Nephron (organoid): ENCODE measurements at regions not wholly inside any gene's neighbourhood (a gene's known extent, or its start where the extent isn't known, plus 50 kb on each side); places are given as distances from the start of the nearest gene placed in this dataset.

ENCODE experiments used
- H3K27ac Mint-ChIP-seq, 3 experiments: 2 replicates each; pipeline ENCODE4 v1.8.0; 2020; ENCODE audit warnings: mixed read lengths in 3 of 3, mild to moderate bottlenecking in 2 of 3, moderate library complexity in 1 of 3
- H3K27me3 Mint-ChIP-seq: 2 replicates; pipeline ENCODE4 v1.8.0; 2021; ENCODE audit warnings: low read depth, mild to moderate bottlenecking, moderate library complexity, mixed read lengths
- H3K36me3 Mint-ChIP-seq: 2 replicates; pipeline ENCODE4 v1.8.0; 2020; ENCODE audit warnings: low read depth, mixed read lengths
- H3K4me1 Mint-ChIP-seq: 2 replicates; pipeline ENCODE4 v1.8.0; 2020; ENCODE audit warnings: mixed read lengths
- H3K4me3 Mint-ChIP-seq, 3 experiments: 2 replicates each; pipeline ENCODE4 v1.8.0; 2020; ENCODE audit warnings: mild to moderate bottlenecking in 3 of 3, mixed read lengths in 3 of 3, moderate library complexity in 2 of 3
- H3K9me3 Mint-ChIP-seq: 2 replicates; pipeline ENCODE4 v1.8.0; 2020; ENCODE audit warnings: mixed read lengths
- TF ChIP-seq, protein P1 (sequence below), 3 experiments: fragments of 200-600 bp; sonication (generic); IDR thresholded peaks; one replicate each; pipeline ENCODE4 v1.5.0; 2021; ENCODE audit warnings: antibody characterized with exemption in 3 of 3; ENCODE audit not compliant: unreplicated experiment in 3 of 3

DNA sequence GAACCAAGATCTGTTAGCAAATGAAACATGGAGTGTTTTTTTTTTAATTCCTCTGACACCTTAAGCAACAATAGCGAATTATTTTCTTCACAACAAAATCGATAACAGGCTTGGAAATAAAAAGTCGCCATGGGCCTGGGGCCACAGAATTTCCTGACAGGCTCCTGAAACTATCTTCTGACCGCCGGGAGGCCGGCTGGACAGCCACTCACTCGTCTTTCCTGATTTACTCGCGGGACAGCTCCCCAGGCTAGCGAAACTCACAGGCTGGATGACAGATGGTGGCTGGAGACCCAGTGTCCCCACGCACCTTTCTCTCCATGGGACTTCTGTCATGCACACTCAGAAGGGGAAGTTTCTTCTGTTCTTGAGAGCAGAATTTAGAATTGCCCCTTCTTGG, 143.3 kb upstream of the IRX2 start:
- H3K27ac Mint-ChIP-seq = no peak overlapping the region
- H3K9me3 Mint-ChIP-seq = no peaks in the 10 kb centered on the region
- H3K27me3 Mint-ChIP-seq = peaks cover 18% of the 10 kb centered on the region
- H3K36me3 Mint-ChIP-seq = no peaks in the 10 kb centered on the region
- no peak overlapping the region for H3K4me3 Mint-ChIP-seq
- peaks cover 4% of the 10 kb centered on the region for H3K4me1 Mint-ChIP-seq
- TF ChIP-seq, protein P1, sequence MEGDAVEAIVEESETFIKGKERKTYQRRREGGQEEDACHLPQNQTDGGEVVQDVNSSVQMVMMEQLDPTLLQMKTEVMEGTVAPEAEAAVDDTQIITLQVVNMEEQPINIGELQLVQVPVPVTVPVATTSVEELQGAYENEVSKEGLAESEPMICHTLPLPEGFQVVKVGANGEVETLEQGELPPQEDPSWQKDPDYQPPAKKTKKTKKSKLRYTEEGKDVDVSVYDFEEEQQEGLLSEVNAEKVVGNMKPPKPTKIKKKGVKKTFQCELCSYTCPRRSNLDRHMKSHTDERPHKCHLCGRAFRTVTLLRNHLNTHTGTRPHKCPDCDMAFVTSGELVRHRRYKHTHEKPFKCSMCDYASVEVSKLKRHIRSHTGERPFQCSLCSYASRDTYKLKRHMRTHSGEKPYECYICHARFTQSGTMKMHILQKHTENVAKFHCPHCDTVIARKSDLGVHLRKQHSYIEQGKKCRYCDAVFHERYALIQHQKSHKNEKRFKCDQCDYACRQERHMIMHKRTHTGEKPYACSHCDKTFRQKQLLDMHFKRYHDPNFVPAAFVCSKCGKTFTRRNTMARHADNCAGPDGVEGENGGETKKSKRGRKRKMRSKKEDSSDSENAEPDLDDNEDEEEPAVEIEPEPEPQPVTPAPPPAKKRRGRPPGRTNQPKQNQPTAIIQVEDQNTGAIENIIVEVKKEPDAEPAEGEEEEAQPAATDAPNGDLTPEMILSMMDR (IDR thresholded peaks at IDR 0.05; ENCODE audit: unreplicated experiment in 3 of 3) = no peak

DNA sequence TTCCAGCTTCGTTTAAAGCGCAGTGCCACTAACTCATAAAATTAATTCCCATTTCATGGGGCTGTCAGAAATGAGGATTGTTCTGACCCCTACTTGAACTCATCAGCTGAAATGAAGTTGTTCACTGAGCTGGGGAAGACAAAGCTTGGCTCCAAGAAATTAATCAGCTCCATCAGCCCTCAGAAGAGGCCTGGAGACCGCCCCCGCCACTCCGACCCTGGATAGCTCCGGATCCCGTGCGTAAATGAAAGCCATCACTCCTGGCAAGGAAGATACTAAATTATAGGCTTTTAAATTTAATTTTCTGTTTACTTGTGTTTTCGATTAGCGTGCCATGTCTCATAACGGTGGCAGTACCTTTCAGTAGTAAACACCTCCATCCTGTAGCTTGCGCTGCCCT, 142.8 kb upstream of the IRX2 start:
- Mint-ChIP-seq H3K4me3 (no peak overlapping the region), H3K4me1 (peaks cover 4% of the 10 kb centered on the region), H3K9me3 (no peaks in the 10 kb centered on the region), H3K27ac (no peak overlapping the region), H3K36me3 (no peaks in the 10 kb centered on the region), H3K27me3 (peaks cover 18% of the 10 kb centered on the region)
- TF ChIP-seq, protein P1 (IDR thresholded peaks at IDR 0.05; ENCODE audit: unreplicated experiment in 3 of 3) = no peak

DNA sequence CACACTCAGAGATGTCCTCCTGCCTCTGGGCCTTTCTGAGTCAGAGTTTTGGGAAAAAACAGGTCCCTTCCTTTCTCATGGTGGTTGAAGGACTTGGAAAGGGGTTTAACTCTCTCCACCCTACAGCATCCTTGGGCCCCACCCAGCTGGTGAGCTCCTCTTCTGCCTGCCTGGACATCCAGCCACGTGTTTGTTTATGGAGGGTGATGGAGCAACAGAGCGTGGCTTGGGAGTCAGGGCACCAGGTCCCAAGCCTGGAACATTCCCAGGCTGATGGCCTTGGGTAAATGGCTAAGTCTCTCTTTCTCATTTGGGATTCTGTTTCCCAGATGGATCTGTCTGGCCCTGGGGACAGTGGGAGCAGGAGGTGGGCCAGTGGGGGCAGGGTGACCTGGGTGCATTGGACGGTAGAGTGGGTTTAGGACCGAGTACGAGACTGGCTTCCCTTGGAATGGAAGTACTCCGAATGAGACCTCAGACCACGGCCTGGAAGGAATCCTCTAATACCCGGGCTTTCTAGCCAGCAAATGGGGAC, 141.1 kb upstream of the IRX2 start:
- TF ChIP-seq, protein P1 (IDR thresholded peaks at IDR 0.05; ENCODE audit: unreplicated experiment in 3 of 3) = no peak
- Mint-ChIP-seq H3K4me1 (peaks cover 4% of the 10 kb centered on the region), H3K36me3 (no peaks in the 10 kb centered on the region), H3K27ac (no peak overlapping the region), H3K27me3 (peaks cover 18% of the 10 kb centered on the region), H3K9me3 (no peaks in the 10 kb centered on the region), H3K4me3 (no peak overlapping the region)

- TF ChIP-seq, protein P1 (IDR thresholded peaks at IDR 0.05; ENCODE audit: unreplicated experiment in 3 of 3) = no peak
- Mint-ChIP-seq H3K27me3 (peaks cover 17% of the 10 kb centered on the region), H3K27ac (no peak overlapping the region)
Measured at GRCh38 chr5:2891781-2892180, 140.3 kb upstream of the IRX2 start.

GRCh38 chr5:2890011-2890410, 138.5 kb upstream of the IRX2 start:
- Mint-ChIP-seq H3K27ac (no peak overlapping the region), H3K4me1 (peaks cover 4% of the 10 kb centered on the region), H3K27me3 (peaks cover 13% of the 10 kb centered on the region), H3K36me3 (no peaks in the 10 kb centered on the region), H3K4me3 (no peak overlapping the region), H3K9me3 (no peaks in the 10 kb centered on the region)
- TF ChIP-seq, protein P1 (IDR thresholded peaks at IDR 0.05; ENCODE audit: unreplicated experiment in 3 of 3) = no peak

More at GRCh38 chr5:2891781-2892180, 140.3 kb upstream of the IRX2 start:
- peaks cover 4% of the 10 kb centered on the region for H3K4me1 Mint-ChIP-seq
- no peaks in the 10 kb centered on the region for H3K36me3 Mint-ChIP-seq
- no peak overlapping the region for H3K4me3 Mint-ChIP-seq
- H3K9me3 Mint-ChIP-seq = no peaks in the 10 kb centered on the region

- Mint-ChIP-seq H3K9me3 (peaks cover 5% of the 10 kb centered on the region), H3K4me3 (no peak overlapping the region), H3K27ac (no peak overlapping the region), H3K36me3 (no peaks in the 10 kb centered on the region), H3K27me3 (peaks cover 7% of the 10 kb centered on the region), H3K4me1 (no peaks in the 10 kb centered on the region)
- TF ChIP-seq, protein P1 (IDR thresholded peaks at IDR 0.05; ENCODE audit: unreplicated experiment in 3 of 3) = no peak
Measured at GRCh38 chr5:2888520-2889060, 137.1 kb upstream of the IRX2 start.
